H1 (cell line): ENCODE measurements at regions not wholly inside any gene's neighbourhood (a gene's known extent, or its start where the extent isn't known, plus 50 kb on each side); places are given as distances from the start of the nearest gene placed in this dataset.

Source experiments
- CTCF ChIA-PET: fragments of 300-600 bp; sonication (Branson Sonifier 250); formaldehyde crosslinking; loops from one replicate; lab custom pipeline; 2021; ENCODE audit not compliant: partially characterized antibody; lab: Charles Lee
- POLR2A ChIA-PET: fragments of 300-600 bp; sonication (Branson Sonifier 250); formaldehyde crosslinking; loops from one replicate; lab custom pipeline; 2021; ENCODE audit warnings: inconsistent platforms; ENCODE audit not compliant: partially characterized antibody; lab: Charles Lee
- DNase-seq, 2 experiments: peaks; one replicate each; pipeline versions ENCODE4 v3.0.0 to v3.0.0-alpha.2; 2010 to 2022; ENCODE audit warnings: low spot score in 2 of 2, low read depth in 1 of 2, mixed read lengths in 1 of 2
- FAIRE-seq: peaks from 2 replicates; lab custom pipeline; 2011; peaks lifted over from hg19 to GRCh38; lab: Jason Lieb, UNC
- H2AFZ ChIP-seq: 2 replicates; pipeline ENCODE4 v1.8.1; 2012; ENCODE audit warnings: low read length, inconsistent platforms
- H2AK5ac ChIP-seq: 2 replicates; pipeline ENCODE4 v1.6.1; 2013; ENCODE audit warnings: low read depth, low read length
- H2BK120ac ChIP-seq: replicated peaks from 2 replicates; pipeline ENCODE3; 2013; ENCODE audit warnings: low read depth, low read length, inconsistent platforms
- H2BK12ac ChIP-seq: 2 replicates; pipeline ENCODE4 v1.6.1; 2013; ENCODE audit warnings: low read depth, low read length
- H2BK15ac ChIP-seq: 2 replicates; pipeline ENCODE4 v1.6.1; 2013; ENCODE audit warnings: low read length
- H2BK20ac ChIP-seq: 2 replicates; pipeline ENCODE4 v1.6.1; 2013; ENCODE audit warnings: low read length
- H2BK5ac ChIP-seq: 2 replicates; pipeline ENCODE4 v1.6.1; 2013; ENCODE audit warnings: low read depth, low read length
- H3K14ac ChIP-seq: 2 replicates; pipeline ENCODE4 v1.6.1; 2013; ENCODE audit warnings: inconsistent platforms; ENCODE audit not compliant: insufficient read length
- H3K18ac ChIP-seq: 2 replicates; pipeline ENCODE4 v1.6.1; 2013; ENCODE audit warnings: low read length; ENCODE audit errors: extremely low read depth
- H3K23ac ChIP-seq: 2 replicates; pipeline ENCODE4 v1.6.1; 2013; ENCODE audit warnings: inconsistent platforms; ENCODE audit not compliant: insufficient read length
- H3K23me2 ChIP-seq: 2 replicates; pipeline ENCODE4 v1.6.1; 2013; ENCODE audit warnings: low read depth, low read length
- H3K27ac ChIP-seq: 2 replicates; pipeline ENCODE4 v1.6.1; 2011; ENCODE audit warnings: low read depth, low read length, inconsistent platforms
- H3K27me3 ChIP-seq, 4 experiments: replicated peaks in 1 of 4; 1 replicate in 1 of 4; 2 replicates in 3 of 4; pipeline versions ENCODE4 v1.6.1 to v1.8.1; 2011 to 2013; ENCODE audit warnings: low read length in 3 of 4, mild to moderate bottlenecking in 3 of 4, inconsistent platforms in 2 of 4, mixed read lengths in 2 of 4, moderate library complexity in 1 of 4; ENCODE audit not compliant: control insufficient read depth in 3 of 4, insufficient read depth in 3 of 4; ENCODE audit errors: extremely low read depth in 1 of 4
- H3K36me3 ChIP-seq, 4 experiments: 2 replicates each; pipeline versions ENCODE4 v1.6.1 to v1.8.1; 2011 to 2013; ENCODE audit warnings: mild to moderate bottlenecking in 4 of 4, low read length in 3 of 4, moderate library complexity in 2 of 4, control low read depth in 1 of 4, inconsistent platforms in 1 of 4; ENCODE audit not compliant: insufficient read depth in 4 of 4, control insufficient read depth in 2 of 4
- H3K4ac ChIP-seq: replicated peaks from 2 replicates; pipeline ENCODE3; 2013; ENCODE audit warnings: low read length, low read depth, mixed read lengths, inconsistent platforms; ENCODE audit not compliant: insufficient read length
- H3K4me1 ChIP-seq, 4 experiments: replicated peaks in 1 of 4; 1 replicate in 1 of 4; 2 replicates in 3 of 4; pipeline versions ENCODE4 v1.6.1 to v1.8.1; 2011 to 2013; ENCODE audit warnings: low read length in 3 of 4, inconsistent platforms in 2 of 4, mixed read lengths in 1 of 4; ENCODE audit not compliant: insufficient read depth in 4 of 4, control insufficient read depth in 3 of 4
- H3K4me2 ChIP-seq, 2 experiments: 2 replicates each; pipeline versions ENCODE4 v1.6.1 to v1.8.1; 2011 to 2013; ENCODE audit warnings: low read depth in 2 of 2, low read length in 2 of 2, control low read depth in 1 of 2, inconsistent platforms in 1 of 2, mild to moderate bottlenecking in 1 of 2; ENCODE audit not compliant: insufficient read depth in 1 of 2
- H3K4me3 ChIP-seq, 4 experiments: fragments of 200-600, 300-600 bp in 1 of 4; sonication (generic), shearing (Covaris generic), sonication (Bioruptor Twin) in 1 of 4; 2 replicates each; pipeline versions ENCODE4 v1.5.1 to v1.8.1; 2011 to 2016; ENCODE audit warnings: low read length in 4 of 4, low read depth in 3 of 4, control low read depth in 2 of 4, inconsistent platforms in 2 of 4, mild to moderate bottlenecking in 2 of 4, mixed read lengths in 1 of 4, moderate library complexity in 1 of 4; ENCODE audit not compliant: insufficient read depth in 2 of 4; ENCODE audit errors: extremely low read depth in 1 of 4
- H3K56ac ChIP-seq: replicated peaks from 2 replicates; pipeline ENCODE3; 2013; ENCODE audit warnings: low read depth, mild to moderate bottlenecking, mixed read lengths, low read length, inconsistent platforms; ENCODE audit not compliant: insufficient read length
- H3K79me1 ChIP-seq: 2 replicates; pipeline ENCODE4 v1.6.1; 2013; ENCODE audit warnings: low read depth, low read length, control low read depth
- H3K79me2 ChIP-seq, 2 experiments: 2 replicates each; pipeline versions ENCODE4 v1.6.1 to v1.8.1; 2012 to 2013; ENCODE audit warnings: low read length in 2 of 2, mild to moderate bottlenecking in 2 of 2, inconsistent platforms in 1 of 2; ENCODE audit not compliant: insufficient read depth in 2 of 2, control insufficient read depth in 1 of 2
- H3K9ac ChIP-seq, 4 experiments: replicated peaks in 1 of 4; 1 replicate in 1 of 4; 2 replicates in 3 of 4; pipeline versions ENCODE4 v1.6.1 to v1.8.1; 2011 to 2013; ENCODE audit warnings: low read depth in 3 of 4, low read length in 3 of 4, control low read depth in 2 of 4, mild to moderate bottlenecking in 2 of 4, moderate library complexity in 2 of 4, inconsistent platforms in 1 of 4; ENCODE audit errors: extremely low read depth in 1 of 4
- H3K9me3 ChIP-seq, 2 experiments: 2 replicates each; pipeline versions ENCODE4 v1.6.1 to v1.8.1; 2012 to 2013; ENCODE audit warnings: mild to moderate bottlenecking in 2 of 2, moderate library complexity in 2 of 2, control low read depth in 1 of 2, inconsistent platforms in 1 of 2, low read depth in 1 of 2, low read length in 1 of 2, mixed read lengths in 1 of 2; ENCODE audit not compliant: insufficient read depth in 2 of 2
- H4K20me1 ChIP-seq, 2 experiments: replicated peaks in 1 of 2; 2 replicates each; pipeline versions ENCODE3 to v1.8.1; 2011 to 2013; ENCODE audit warnings: inconsistent platforms in 2 of 2, low read length in 2 of 2, mild to moderate bottlenecking in 1 of 2; ENCODE audit not compliant: insufficient read depth in 2 of 2, control insufficient read depth in 1 of 2
- H4K5ac ChIP-seq: 2 replicates; pipeline ENCODE4 v1.6.1; 2013; ENCODE audit warnings: low read length, low read depth, mixed read lengths, inconsistent platforms; ENCODE audit not compliant: insufficient read length
- H4K8ac ChIP-seq: 2 replicates; pipeline ENCODE4 v1.8.0; 2013; ENCODE audit warnings: mild to moderate bottlenecking, moderate library complexity, low read length, inconsistent platforms; ENCODE audit not compliant: insufficient read depth; ENCODE audit errors: extremely low read depth
- H4K91ac ChIP-seq: replicated peaks from 2 replicates; pipeline ENCODE3; 2013; ENCODE audit warnings: low read length, mixed read lengths, inconsistent platforms; ENCODE audit not compliant: insufficient read length
- BACH1 ChIP-seq: IDR thresholded peaks from 2 replicates; pipeline ENCODE4 v1.6.1; 2012; ENCODE audit warnings: low read length, improper control_type of control experiment
- EP300 ChIP-seq, 2 experiments: IDR thresholded peaks; 1 replicate in 1 of 2; 2 replicates in 1 of 2; pipeline ENCODE4 v1.6.1; 2011 to 2012; ENCODE audit warnings: low read depth in 2 of 2, low read length in 2 of 2, mild to moderate bottlenecking in 2 of 2, borderline replicate concordance in 1 of 2, inconsistent platforms in 1 of 2, moderate library complexity in 1 of 2
- KDM4A ChIP-seq: IDR thresholded peaks from one replicate; pipeline ENCODE4 v1.7.1; 2012; ENCODE audit warnings: low read depth, mild to moderate bottlenecking, moderate library complexity, low read length, inconsistent platforms; ENCODE audit not compliant: severe bottlenecking
- RXRA ChIP-seq: IDR thresholded peaks from 2 replicates; pipeline ENCODE4 v1.6.1; 2011; ENCODE audit warnings: low read depth, mild to moderate bottlenecking, low read length, moderate library complexity; ENCODE audit not compliant: insufficient read depth
- SIRT6 ChIP-seq: IDR thresholded peaks from one replicate; pipeline ENCODE4 v1.7.1; 2012; ENCODE audit warnings: low read length, inconsistent platforms
- SP4 ChIP-seq: IDR thresholded peaks from 2 replicates; pipeline ENCODE4 v1.6.1; 2012; ENCODE audit warnings: low read length, inconsistent platforms
- TAF7 ChIP-seq: optimal IDR thresholded peaks from 2 replicates; pipeline ENCODE3; 2011; ENCODE audit warnings: low read depth, mild to moderate bottlenecking, inconsistent platforms, low read length, moderate library complexity, borderline replicate concordance
- TBP ChIP-seq: IDR thresholded peaks from 2 replicates; pipeline ENCODE4 v1.6.1; 2011; ENCODE audit warnings: low read depth, low read length, improper control_type of control experiment
- ZNF274 ChIP-seq: IDR thresholded peaks from 2 replicates; pipeline ENCODE4 v1.7.0; 2012; ENCODE audit warnings: low read length, borderline replicate concordance; ENCODE audit errors: extremely low read depth
- WGBS, 2 experiments: shearing (Covaris generic) in 1 of 2; methylation state at CpG; one replicate each; pipeline versions ENCODE4 v1.1.6 to v1.1.7; 2013 to 2015; ENCODE audit warnings: low lambda C conversion rate in 2 of 2, mixed read lengths in 2 of 2, inconsistent platforms in 1 of 2, low coverage in 1 of 2, missing lambda C conversion rate in 1 of 2; ENCODE audit not compliant: insufficient replicate concordance in 2 of 2, insufficient coverage in 1 of 2, insufficient read length in 1 of 2; ENCODE audit errors: extremely low coverage in 1 of 2, missing lambda C conversion rate in 1 of 2; 5-methylcytosine and 5-hydroxymethylcytosine counted together

- Histone ChIP-seq H4K20me1 (no peaks in the 10 kb centered on the region), H4K8ac (no peak overlapping the region), H4K5ac (no peak overlapping the region), H3K27ac (no peak overlapping the region), H2BK5ac (no peak overlapping the region), H3K27me3 (no peaks in the 10 kb centered on the region), H2AK5ac (no peak overlapping the region), H3K4me3 (no peak overlapping the region), H3K18ac (no peak overlapping the region), H2BK15ac (no peak overlapping the region), H3K23ac (no peak overlapping the region), H3K14ac (no peak overlapping the region), H3K56ac (no peak overlapping the region), H3K79me1 (no peaks in the 10 kb centered on the region), H3K23me2 (no peaks in the 10 kb centered on the region), H3K4me2 (no peak overlapping the region), H2BK120ac (no peak overlapping the region), H3K79me2 (no peaks in the 10 kb centered on the region), H3K9me3 (0 out of 4 replicates have a peak, but pooled peaks cover 0 to 6% of the 10 kb centered on the region in 2 experiments), H3K4me1 (no peaks in the 10 kb centered on the region), H2BK12ac (no peak overlapping the region), H3K36me3 (no peaks in the 10 kb centered on the region), H2BK20ac (no peak overlapping the region), H2AFZ (no peak overlapping the region), H4K91ac (no peak overlapping the region), H3K9ac (no peak overlapping the region), H3K4ac (no peak overlapping the region)
- 88% methylated on average over 3 of the region's 3 CpGs; no CpG with 5 or more reads in 1 of the 2 experiments for WGBS, 2 experiments
- DNase-seq (no peak), FAIRE-seq (no peak)
- CTCF ChIA-PET, result interaction anchor here (1.3 to 1.5 kb wide), 2 partner anchors 41 to 128 kb away, joined by 3 read pairs; no protein-coding TSS in a partner anchor
- TF ChIP-seq ZNF274, result no peak
- TF ChIP-seq RXRA, result no peak
- no peak for TF ChIP-seq BACH1
- no peak for TF ChIP-seq EP300 (IDR thresholded peaks at IDR 0.05; ENCODE audit: borderline replicate concordance in 1 of 2, low read depth in 2 of 2, low read length in 2 of 2)
- no peak for TF ChIP-seq TBP
- no peak for TF ChIP-seq SP4
- no peak for TF ChIP-seq KDM4A
- no peak for TF ChIP-seq TAF7
- no peak for TF ChIP-seq SIRT6
- POLR2A ChIA-PET, result interaction anchor here (1.1 kb wide), 1 partner anchor 10 kb away, joined by 3 read pairs; no protein-coding TSS in a partner anchor
Measured at GRCh38 chr16:48959204-48959603, 322.4 kb downstream of the CBLN1 start.
